Osteocyte (in vitro differentiated cells): ENCODE measurements at regions not wholly inside any gene's neighbourhood (a gene's known extent, or its start where the extent isn't known, plus 50 kb on each side); places are given as distances from the start of the nearest gene placed in this dataset.

Source experiments
- DNase-seq: peaks from one replicate; pipeline ENCODE4 v3.0.0; 2021; ENCODE audit warnings: mixed read lengths; ENCODE audit not compliant: unreplicated experiment; ENCODE audit errors: extremely low spot score
- H3K27ac Mint-ChIP-seq: one replicate; pipeline ENCODE4 v1.8.0; 2021; ENCODE audit warnings: mild to moderate bottlenecking, mixed read lengths; ENCODE audit not compliant: unreplicated experiment
- H3K27me3 Mint-ChIP-seq: one replicate; pipeline ENCODE4 v1.8.0; 2021; ENCODE audit warnings: mixed read lengths; ENCODE audit not compliant: unreplicated experiment
- H3K36me3 Mint-ChIP-seq: one replicate; pipeline ENCODE4 v1.8.0; 2021; ENCODE audit warnings: mixed read lengths; ENCODE audit not compliant: unreplicated experiment
- H3K4me1 Mint-ChIP-seq: one replicate; pipeline ENCODE4 v1.8.0; 2021; ENCODE audit warnings: mixed read lengths; ENCODE audit not compliant: unreplicated experiment
- H3K4me3 Mint-ChIP-seq: one replicate; pipeline ENCODE4 v1.8.0; 2021; ENCODE audit warnings: mild to moderate bottlenecking, moderate library complexity, mixed read lengths; ENCODE audit not compliant: unreplicated experiment
- H3K9me3 Mint-ChIP-seq: one replicate; pipeline ENCODE4 v1.8.0; 2021; ENCODE audit warnings: mixed read lengths; ENCODE audit not compliant: unreplicated experiment
- CTCF ChIP-seq: fragments of 200-600 bp; sonication (generic); IDR thresholded peaks from 2 replicates; pipeline ENCODE4 v1.5.0; 2021; ENCODE audit warnings: antibody characterized with exemption, mild to moderate bottlenecking, moderate library complexity

GRCh38 chr13:42412812-42413483 is 141.0 kb downstream of the AKAP11 start:
- H3K4me1 Mint-ChIP-seq = no peaks in the 10 kb centered on the region
- DNase-seq = no peak
- no peak overlapping the region for H3K4me3 Mint-ChIP-seq
- peaks cover 30% of the 10 kb centered on the region for H3K27me3 Mint-ChIP-seq
- H3K36me3 Mint-ChIP-seq = no peaks in the 10 kb centered on the region
- H3K27ac Mint-ChIP-seq = no peak overlapping the region
- no peaks in the 10 kb centered on the region for H3K9me3 Mint-ChIP-seq
- TF ChIP-seq CTCF = no peak

GRCh38 chr13:42413484-42413815 is 141.5 kb downstream of the AKAP11 start:
- H3K27me3 Mint-ChIP-seq = peaks cover 25% of the 10 kb centered on the region
- H3K4me1 Mint-ChIP-seq = no peaks in the 10 kb centered on the region
- no peak overlapping the region for H3K4me3 Mint-ChIP-seq
- H3K36me3 Mint-ChIP-seq = no peaks in the 10 kb centered on the region
- H3K9me3 Mint-ChIP-seq = no peaks in the 10 kb centered on the region
- DNase-seq = no peak
- no peak overlapping the region for H3K27ac Mint-ChIP-seq
- TF ChIP-seq CTCF = no peak

- TF ChIP-seq CTCF = no peak
- Mint-ChIP-seq H3K4me3 (no peak overlapping the region), H3K27me3 (peaks cover 30% of the 10 kb centered on the region), H3K36me3 (no peaks in the 10 kb centered on the region), H3K4me1 (no peaks in the 10 kb centered on the region), H3K9me3 (no peaks in the 10 kb centered on the region), H3K27ac (no peak overlapping the region)
- DNase-seq = no peak
These were observed 145.7 kb downstream of the AKAP11 start for GRCh38 chr13:42417626-42418025.

GRCh38 chr13:42418184-42418583 is 146.2 kb downstream of the AKAP11 start:
- Mint-ChIP-seq H3K27ac (peak overlapping the region; percentile 48), H3K4me3 (no peak overlapping the region), H3K36me3 (no peaks in the 10 kb centered on the region), H3K9me3 (peaks cover 2% of the 10 kb centered on the region), H3K27me3 (peaks cover 35% of the 10 kb centered on the region), H3K4me1 (no peaks in the 10 kb centered on the region)
- TF ChIP-seq CTCF = no peak
- no peak for DNase-seq

GRCh38 chr13:42420304-42420703 is 148.4 kb downstream of the AKAP11 start:
- Mint-ChIP-seq H3K36me3 (peaks cover 2% of the 10 kb centered on the region), H3K4me1 (peaks cover 3% of the 10 kb centered on the region), H3K27ac (no peak overlapping the region), H3K4me3 (no peak overlapping the region), H3K9me3 (peaks cover 9% of the 10 kb centered on the region), H3K27me3 (peaks cover 42% of the 10 kb centered on the region)
- DNase-seq = no peak
- no peak for TF ChIP-seq CTCF
